ENCODE measurements at regions not wholly inside any gene's neighbourhood (a gene's known extent, or its start where the extent isn't known, plus 50 kb on each side); places are given as distances from the start of the nearest gene placed in this dataset.

DNA sequence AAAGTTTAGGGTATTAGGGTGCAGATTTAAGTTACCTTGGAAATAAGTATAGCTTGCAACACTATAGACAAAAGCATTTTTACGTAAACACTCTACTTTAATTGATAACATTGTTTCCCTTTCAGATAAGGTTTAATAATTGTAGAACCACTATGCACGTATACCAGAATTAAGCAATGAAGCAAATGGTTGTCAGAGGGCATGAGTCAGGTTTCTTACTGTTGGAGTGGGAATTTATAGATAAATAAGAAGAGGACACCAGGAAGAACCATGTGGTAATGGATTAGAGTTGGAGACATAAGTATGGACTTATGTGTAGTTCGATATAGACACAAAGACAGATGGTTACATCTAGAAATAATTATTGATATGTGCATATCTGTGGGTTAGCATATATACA is 355.6 kb downstream of the ETV1 start (continued):
- TF ChIP-seq PATZ1 (CRISPR knock-in tag; IDR thresholded peaks at IDR 0.05; ENCODE audit: borderline replicate concordance), result no peak

DNA sequence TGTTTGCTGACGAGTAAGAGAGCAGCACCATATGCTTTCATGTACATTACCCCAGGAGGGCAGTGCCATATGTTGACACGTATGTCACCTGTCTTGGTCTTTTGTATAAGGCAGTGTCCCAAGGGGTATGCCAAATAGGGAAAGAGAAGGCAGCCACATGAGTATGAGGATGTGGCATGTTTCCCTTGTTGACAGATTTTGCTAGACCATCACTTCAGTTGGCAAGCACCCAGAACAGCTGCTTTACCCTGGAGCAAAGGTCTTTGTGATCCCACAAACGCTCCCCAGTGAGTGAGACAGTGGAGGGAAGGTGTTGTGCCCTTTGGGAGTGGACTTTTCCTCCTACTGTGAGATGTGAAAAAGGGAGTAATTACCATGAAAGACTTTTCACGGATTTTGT is 350.1 kb downstream of the ETV1 start:
- TF ChIP-seq ZFP3 (CRISPR knock-in tag; IDR thresholded peaks at IDR 0.05) (no peak), POU6F1 (CRISPR knock-in tag; IDR thresholded peaks at IDR 0.05; ENCODE audit: borderline replicate concordance, low read depth) (no peak), RARB (CRISPR knock-in tag; IDR thresholded peaks at IDR 0.05) (no peak), PPARA (CRISPR knock-in tag; IDR thresholded peaks at IDR 0.05; ENCODE audit: borderline replicate concordance) (no peak), GLIS3 (CRISPR knock-in tag; IDR thresholded peaks at IDR 0.05) (no peak), BACH2 (CRISPR knock-in tag; IDR thresholded peaks at IDR 0.05; ENCODE audit: borderline replicate concordance) (no peak), TCF4 (CRISPR knock-in tag; IDR thresholded peaks at IDR 0.05; ENCODE audit: borderline replicate concordance) (no peak), ESRRG (CRISPR knock-in tag; IDR thresholded peaks at IDR 0.05) (no peak), SNAI2 (CRISPR knock-in tag; IDR thresholded peaks at IDR 0.05) (no peak), CSDC2 (CRISPR knock-in tag; IDR thresholded peaks at IDR 0.05) (no peak), PATZ1 (CRISPR knock-in tag; IDR thresholded peaks at IDR 0.05; ENCODE audit: borderline replicate concordance) (no peak), ISL1 (CRISPR knock-in tag; IDR thresholded peaks at IDR 0.05) (no peak), ZNF70 (CRISPR knock-in tag; IDR thresholded peaks at IDR 0.05) (no peak), ARNTL (CRISPR knock-in tag; IDR thresholded peaks at IDR 0.05; ENCODE audit: borderline replicate concordance, low read depth) (no peak), TOX (CRISPR knock-in tag; IDR thresholded peaks at IDR 0.05; ENCODE audit: borderline replicate concordance) (no peak), OSR1 (CRISPR knock-in tag; IDR thresholded peaks at IDR 0.05) (no peak)
- TF ChIP-seq, protein P1, sequence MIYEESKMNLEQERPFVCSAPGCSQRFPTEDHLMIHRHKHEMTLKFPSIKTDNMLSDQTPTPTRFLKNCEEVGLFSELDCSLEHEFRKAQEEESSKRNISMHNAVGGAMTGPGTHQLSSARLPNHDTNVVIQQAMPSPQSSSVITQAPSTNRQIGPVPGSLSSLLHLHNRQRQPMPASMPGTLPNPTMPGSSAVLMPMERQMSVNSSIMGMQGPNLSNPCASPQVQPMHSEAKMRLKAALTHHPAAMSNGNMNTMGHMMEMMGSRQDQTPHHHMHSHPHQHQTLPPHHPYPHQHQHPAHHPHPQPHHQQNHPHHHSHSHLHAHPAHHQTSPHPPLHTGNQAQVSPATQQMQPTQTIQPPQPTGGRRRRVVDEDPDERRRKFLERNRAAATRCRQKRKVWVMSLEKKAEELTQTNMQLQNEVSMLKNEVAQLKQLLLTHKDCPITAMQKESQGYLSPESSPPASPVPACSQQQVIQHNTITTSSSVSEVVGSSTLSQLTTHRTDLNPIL (CRISPR knock-in tag; IDR thresholded peaks at IDR 0.05; ENCODE audit: low read depth), result no peak
- TF ChIP-seq, protein P2, sequence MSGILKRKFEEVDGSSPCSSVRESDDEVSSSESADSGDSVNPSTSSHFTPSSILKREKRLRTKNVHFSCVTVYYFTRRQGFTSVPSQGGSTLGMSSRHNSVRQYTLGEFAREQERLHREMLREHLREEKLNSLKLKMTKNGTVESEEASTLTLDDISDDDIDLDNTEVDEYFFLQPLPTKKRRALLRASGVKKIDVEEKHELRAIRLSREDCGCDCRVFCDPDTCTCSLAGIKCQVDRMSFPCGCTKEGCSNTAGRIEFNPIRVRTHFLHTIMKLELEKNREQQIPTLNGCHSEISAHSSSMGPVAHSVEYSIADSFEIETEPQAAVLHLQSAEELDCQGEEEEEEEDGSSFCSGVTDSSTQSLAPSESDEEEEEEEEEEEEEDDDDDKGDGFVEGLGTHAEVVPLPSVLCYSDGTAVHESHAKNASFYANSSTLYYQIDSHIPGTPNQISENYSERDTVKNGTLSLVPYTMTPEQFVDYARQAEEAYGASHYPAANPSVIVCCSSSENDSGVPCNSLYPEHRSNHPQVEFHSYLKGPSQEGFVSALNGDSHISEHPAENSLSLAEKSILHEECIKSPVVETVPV (CRISPR knock-in tag; IDR thresholded peaks at IDR 0.05), result no peak
- TF ChIP-seq, protein P3, sequence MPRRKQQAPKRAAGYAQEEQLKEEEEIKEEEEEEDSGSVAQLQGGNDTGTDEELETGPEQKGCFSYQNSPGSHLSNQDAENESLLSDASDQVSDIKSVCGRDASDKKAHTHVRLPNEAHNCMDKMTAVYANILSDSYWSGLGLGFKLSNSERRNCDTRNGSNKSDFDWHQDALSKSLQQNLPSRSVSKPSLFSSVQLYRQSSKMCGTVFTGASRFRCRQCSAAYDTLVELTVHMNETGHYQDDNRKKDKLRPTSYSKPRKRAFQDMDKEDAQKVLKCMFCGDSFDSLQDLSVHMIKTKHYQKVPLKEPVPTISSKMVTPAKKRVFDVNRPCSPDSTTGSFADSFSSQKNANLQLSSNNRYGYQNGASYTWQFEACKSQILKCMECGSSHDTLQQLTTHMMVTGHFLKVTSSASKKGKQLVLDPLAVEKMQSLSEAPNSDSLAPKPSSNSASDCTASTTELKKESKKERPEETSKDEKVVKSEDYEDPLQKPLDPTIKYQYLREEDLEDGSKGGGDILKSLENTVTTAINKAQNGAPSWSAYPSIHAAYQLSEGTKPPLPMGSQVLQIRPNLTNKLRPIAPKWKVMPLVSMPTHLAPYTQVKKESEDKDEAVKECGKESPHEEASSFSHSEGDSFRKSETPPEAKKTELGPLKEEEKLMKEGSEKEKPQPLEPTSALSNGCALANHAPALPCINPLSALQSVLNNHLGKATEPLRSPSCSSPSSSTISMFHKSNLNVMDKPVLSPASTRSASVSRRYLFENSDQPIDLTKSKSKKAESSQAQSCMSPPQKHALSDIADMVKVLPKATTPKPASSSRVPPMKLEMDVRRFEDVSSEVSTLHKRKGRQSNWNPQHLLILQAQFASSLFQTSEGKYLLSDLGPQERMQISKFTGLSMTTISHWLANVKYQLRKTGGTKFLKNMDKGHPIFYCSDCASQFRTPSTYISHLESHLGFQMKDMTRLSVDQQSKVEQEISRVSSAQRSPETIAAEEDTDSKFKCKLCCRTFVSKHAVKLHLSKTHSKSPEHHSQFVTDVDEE (CRISPR knock-in tag; IDR thresholded peaks at IDR 0.05), result no peak
- ATAC-seq, result no peak

GRCh38 chr7:13641714-13642113 is 347.8 kb downstream of the ETV1 start:
- TF ChIP-seq ESRRG (CRISPR knock-in tag; IDR thresholded peaks at IDR 0.05), result no peak
- TF ChIP-seq PATZ1 (CRISPR knock-in tag; IDR thresholded peaks at IDR 0.05; ENCODE audit: borderline replicate concordance), result peak; percentile 70; the same call in 1 of the 2 replicates
- 0 out of 2 replicates have a peak, but pooled peaks have one; percentile 41 for TF ChIP-seq ISL1 (CRISPR knock-in tag; IDR thresholded peaks at IDR 0.05)
- no peak for TF ChIP-seq TCF4 (CRISPR knock-in tag; IDR thresholded peaks at IDR 0.05; ENCODE audit: borderline replicate concordance)
- TF ChIP-seq, protein P3 (CRISPR knock-in tag; IDR thresholded peaks at IDR 0.05), result 0 out of 2 replicates have a peak, but pooled peaks have one; percentile 44
- TF ChIP-seq TOX (CRISPR knock-in tag; IDR thresholded peaks at IDR 0.05; ENCODE audit: borderline replicate concordance), result 0 out of 2 replicates have a peak, but pooled peaks have one; percentile 36
- peak; percentile 88 for ATAC-seq

Measured in SK-N-SH treated with all-trans-retinoic acid at 6 μM for 48 hours (cell line).